WTC11 (cell line): ENCODE measurements at regions not wholly inside any gene's neighbourhood (a gene's known extent, or its start where the extent isn't known, plus 50 kb on each side); places are given as distances from the start of the nearest gene placed in this dataset.

Experiments used
- CREM ChIP-seq: sonication (generic); formaldehyde crosslinking; IDR thresholded peaks from 2 replicates; pipeline ENCODE4 v1.8.1; 2022; ENCODE audit warnings: mild to moderate bottlenecking, missing genetic modification reagents, moderate library complexity
- ETV6 ChIP-seq: sonication (generic); formaldehyde crosslinking; IDR thresholded peaks from 2 replicates; pipeline ENCODE4 v1.8.1; 2022; ENCODE audit warnings: mild to moderate bottlenecking, missing genetic modification reagents
- FOXJ3 ChIP-seq: sonication (generic); formaldehyde crosslinking; IDR thresholded peaks from 2 replicates; pipeline ENCODE4 v1.9.0; 2021; ENCODE audit warnings: missing genetic modification reagents, mild to moderate bottlenecking, borderline replicate concordance
- GABPB1 ChIP-seq: sonication (generic); formaldehyde crosslinking; IDR thresholded peaks from 2 replicates; pipeline ENCODE4 v1.8.1; 2023; ENCODE audit warnings: mild to moderate bottlenecking, missing genetic modification reagents
- NR2C2 ChIP-seq: sonication (generic); formaldehyde crosslinking; IDR thresholded peaks from 2 replicates; pipeline ENCODE4 v1.8.0; 2022; ENCODE audit warnings: mild to moderate bottlenecking, missing genetic modification reagents
- TF ChIP-seq, protein P1 (sequence below): fragments of 200-600 bp; IDR thresholded peaks from 2 replicates; pipeline ENCODE4 v1.8.0; 2022; ENCODE audit warnings: antibody characterized with exemption
- TF ChIP-seq, protein P2 (sequence below): sonication (generic); formaldehyde crosslinking; IDR thresholded peaks from 2 replicates; pipeline ENCODE4 v1.8.1; 2022; ENCODE audit warnings: missing genetic modification reagents, borderline replicate concordance
- TF ChIP-seq, protein P3 (sequence below): sonication (generic); formaldehyde crosslinking; IDR thresholded peaks from 2 replicates; pipeline ENCODE4 v1.8.1; 2023; ENCODE audit warnings: mild to moderate bottlenecking, missing genetic modification reagents, moderate library complexity
- TF ChIP-seq, protein P4 (sequence below): sonication (generic); formaldehyde crosslinking; IDR thresholded peaks from 2 replicates; pipeline ENCODE4 v1.8.0; 2022; ENCODE audit warnings: mild to moderate bottlenecking, missing genetic modification reagents
- TF ChIP-seq, protein P5 (sequence below): sonication (generic); formaldehyde crosslinking; conservative IDR thresholded peaks from 2 replicates; pipeline ENCODE4 v1.8.1; 2022; ENCODE audit warnings: mild to moderate bottlenecking, missing genetic modification reagents

DNA sequence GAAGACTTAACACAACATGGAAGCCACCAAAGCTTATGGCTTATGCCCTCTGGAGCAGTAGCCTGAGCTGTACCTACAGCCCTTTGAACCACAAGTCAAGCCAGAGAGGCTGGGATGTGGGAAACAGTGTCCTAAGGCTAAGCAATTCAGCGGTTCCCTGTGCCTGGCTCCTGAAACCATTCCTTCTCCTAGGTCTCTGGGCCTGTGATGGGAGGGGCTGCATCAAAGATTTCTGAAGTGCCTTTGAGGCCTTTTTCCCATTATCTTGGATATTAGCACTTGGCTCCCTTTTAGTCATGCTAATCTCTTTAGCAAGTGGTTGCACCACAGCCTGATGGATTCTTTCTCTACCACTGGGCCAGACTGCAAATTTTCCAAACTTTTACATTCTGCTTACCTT lies 140.5 kb upstream of the NUDT10 start:
- TF ChIP-seq ETV6 (no peak), FOXJ3 (CRISPR knock-in tag) (no peak), NR2C2 (CRISPR knock-in tag) (no peak), GABPB1 (CRISPR knock-in tag) (no peak), CREM (CRISPR knock-in tag) (no peak)
- TF ChIP-seq, protein P1, sequence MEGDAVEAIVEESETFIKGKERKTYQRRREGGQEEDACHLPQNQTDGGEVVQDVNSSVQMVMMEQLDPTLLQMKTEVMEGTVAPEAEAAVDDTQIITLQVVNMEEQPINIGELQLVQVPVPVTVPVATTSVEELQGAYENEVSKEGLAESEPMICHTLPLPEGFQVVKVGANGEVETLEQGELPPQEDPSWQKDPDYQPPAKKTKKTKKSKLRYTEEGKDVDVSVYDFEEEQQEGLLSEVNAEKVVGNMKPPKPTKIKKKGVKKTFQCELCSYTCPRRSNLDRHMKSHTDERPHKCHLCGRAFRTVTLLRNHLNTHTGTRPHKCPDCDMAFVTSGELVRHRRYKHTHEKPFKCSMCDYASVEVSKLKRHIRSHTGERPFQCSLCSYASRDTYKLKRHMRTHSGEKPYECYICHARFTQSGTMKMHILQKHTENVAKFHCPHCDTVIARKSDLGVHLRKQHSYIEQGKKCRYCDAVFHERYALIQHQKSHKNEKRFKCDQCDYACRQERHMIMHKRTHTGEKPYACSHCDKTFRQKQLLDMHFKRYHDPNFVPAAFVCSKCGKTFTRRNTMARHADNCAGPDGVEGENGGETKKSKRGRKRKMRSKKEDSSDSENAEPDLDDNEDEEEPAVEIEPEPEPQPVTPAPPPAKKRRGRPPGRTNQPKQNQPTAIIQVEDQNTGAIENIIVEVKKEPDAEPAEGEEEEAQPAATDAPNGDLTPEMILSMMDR, result no peak
- TF ChIP-seq, protein P2, sequence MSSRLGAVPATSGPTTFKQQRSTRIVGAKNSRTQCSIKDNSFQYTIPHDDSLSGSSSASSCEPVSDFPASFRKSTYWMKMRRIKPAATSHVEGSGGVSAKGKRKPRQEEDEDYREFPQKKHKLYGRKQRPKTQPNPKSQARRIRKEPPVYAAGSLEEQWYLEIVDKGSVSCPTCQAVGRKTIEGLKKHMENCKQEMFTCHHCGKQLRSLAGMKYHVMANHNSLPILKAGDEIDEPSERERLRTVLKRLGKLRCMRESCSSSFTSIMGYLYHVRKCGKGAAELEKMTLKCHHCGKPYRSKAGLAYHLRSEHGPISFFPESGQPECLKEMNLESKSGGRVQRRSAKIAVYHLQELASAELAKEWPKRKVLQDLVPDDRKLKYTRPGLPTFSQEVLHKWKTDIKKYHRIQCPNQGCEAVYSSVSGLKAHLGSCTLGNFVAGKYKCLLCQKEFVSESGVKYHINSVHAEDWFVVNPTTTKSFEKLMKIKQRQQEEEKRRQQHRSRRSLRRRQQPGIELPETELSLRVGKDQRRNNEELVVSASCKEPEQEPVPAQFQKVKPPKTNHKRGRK (CRISPR knock-in tag), result no peak
- TF ChIP-seq, protein P3, sequence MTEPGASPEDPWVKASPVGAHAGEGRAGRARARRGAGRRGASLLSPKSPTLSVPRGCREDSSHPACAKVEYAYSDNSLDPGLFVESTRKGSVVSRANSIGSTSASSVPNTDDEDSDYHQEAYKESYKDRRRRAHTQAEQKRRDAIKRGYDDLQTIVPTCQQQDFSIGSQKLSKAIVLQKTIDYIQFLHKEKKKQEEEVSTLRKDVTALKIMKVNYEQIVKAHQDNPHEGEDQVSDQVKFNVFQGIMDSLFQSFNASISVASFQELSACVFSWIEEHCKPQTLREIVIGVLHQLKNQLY, result no peak
- TF ChIP-seq, protein P4, sequence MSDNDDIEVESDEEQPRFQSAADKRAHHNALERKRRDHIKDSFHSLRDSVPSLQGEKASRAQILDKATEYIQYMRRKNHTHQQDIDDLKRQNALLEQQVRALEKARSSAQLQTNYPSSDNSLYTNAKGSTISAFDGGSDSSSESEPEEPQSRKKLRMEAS (CRISPR knock-in tag), result no peak
- TF ChIP-seq, protein P5, sequence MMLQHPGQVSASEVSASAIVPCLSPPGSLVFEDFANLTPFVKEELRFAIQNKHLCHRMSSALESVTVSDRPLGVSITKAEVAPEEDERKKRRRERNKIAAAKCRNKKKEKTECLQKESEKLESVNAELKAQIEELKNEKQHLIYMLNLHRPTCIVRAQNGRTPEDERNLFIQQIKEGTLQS (CRISPR knock-in tag), result no peak
